ENCODE measurements at regions not wholly inside any gene's neighbourhood (a gene's known extent, or its start where the extent isn't known, plus 50 kb on each side); places are given as distances from the start of the nearest gene placed in this dataset.
A peak's percentile ranks its signal among the peaks of the same experiment; 100 is the strongest.

- FAIRE-seq (no peak), DNase-seq (ENCODE audit: insufficient read length, low spot score) (no peak)
Observed at GRCh38 chr3:140809316-140809715, 131.5 kb downstream of the TRIM42 start.

DNA sequence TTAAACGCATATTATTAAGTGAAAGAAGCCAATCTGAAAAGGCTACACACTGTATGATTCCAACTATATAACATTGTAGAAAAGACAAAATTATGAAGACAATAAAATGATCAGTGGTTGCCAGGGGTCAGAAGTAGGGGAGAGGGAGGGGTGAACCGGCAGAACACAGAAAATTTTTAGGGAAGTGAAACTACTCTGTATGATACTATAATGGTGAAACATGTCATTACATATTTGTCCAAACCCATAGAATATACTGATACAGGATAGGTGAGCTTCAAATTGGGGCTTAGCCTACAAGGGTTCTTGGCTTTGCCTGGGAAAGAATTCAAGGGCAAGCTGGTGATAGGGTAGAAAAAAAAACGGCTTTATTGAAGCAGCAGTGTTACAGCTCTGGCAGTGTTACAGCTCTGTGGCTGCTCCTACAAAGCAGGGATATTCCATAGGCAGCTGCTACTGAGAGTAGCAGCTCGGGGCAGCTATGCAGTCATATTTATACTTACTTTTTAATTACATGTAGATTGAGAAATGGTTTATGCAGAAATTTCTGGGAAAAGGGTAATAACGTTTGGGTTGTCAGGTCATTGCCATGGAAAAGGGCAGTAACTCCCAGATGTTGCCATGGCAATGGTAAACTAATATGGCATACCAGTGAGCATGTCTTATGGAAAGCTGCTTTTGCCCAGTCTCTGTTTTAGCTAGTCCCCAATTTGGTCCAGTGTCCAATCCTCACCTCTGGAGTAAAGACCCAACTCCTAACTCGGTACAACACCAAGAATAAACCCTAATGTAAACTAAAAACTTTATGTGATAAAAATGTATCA, 125.1 kb upstream of the SLC25A36 start:
- DNase-seq (ENCODE audit: insufficient read length, low spot score): peak; percentile 6
- peak; percentile 84 for FAIRE-seq

DNA sequence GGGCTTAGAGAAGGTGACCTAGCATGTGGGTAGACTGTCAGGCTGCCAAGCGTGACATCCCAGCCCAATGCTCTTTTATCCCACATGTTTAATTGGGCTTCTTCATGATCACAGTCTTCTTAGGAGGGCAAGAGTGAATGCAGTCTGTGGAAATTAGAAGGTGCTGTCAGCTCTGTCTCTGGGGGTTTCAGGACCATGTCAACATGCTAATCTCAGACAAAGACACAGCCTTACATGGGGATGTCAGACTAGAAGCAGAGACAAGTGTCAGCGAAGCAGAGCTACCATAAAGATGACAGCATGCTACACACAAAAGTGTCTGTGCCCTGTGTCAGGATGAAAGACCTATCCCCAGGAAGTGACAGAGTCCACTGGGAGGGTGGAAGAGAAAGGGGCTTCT, 120.1 kb upstream of the SLC25A36 start:
- FAIRE-seq (no peak), DNase-seq (ENCODE audit: insufficient read length, low spot score) (no peak)

DNA sequence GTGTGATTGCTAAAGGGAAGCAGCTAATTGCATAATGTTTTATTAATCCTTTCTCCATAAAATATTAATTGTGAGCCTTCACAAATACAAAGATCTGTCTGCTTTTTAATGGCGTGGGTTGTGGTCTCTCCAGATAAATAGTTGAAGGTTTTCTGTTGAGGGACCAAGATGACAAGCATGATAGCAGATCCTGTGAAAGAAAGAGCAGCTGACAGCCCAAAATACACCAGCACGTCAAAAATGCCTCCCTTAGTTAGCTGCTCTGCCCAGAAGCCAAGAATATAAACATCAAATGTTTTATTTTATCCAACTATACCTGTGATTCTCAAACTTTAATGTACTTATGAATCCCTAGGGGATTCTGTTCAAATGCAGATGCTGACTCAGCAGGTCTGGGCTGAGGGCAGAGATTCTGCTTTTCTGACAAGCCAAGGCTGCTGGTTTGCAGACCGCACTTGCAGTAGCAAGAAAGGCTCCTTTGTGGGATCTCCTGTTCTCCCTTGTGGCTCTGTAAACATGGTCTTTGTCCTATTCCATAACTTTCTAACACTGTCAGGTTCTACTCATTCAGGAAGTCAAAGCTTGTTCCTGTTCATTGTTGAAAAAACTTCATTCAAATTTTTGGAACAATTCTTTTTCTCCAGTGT, 119.1 kb upstream of the SLC25A36 start:
- FAIRE-seq (no peak), DNase-seq (ENCODE audit: insufficient read length, low spot score) (no peak)

- FAIRE-seq: no peak
- DNase-seq (ENCODE audit: insufficient read length, low spot score): no peak
Observed at GRCh38 chr3:140823106-140823505, 118.5 kb upstream of the SLC25A36 start.

DNA sequence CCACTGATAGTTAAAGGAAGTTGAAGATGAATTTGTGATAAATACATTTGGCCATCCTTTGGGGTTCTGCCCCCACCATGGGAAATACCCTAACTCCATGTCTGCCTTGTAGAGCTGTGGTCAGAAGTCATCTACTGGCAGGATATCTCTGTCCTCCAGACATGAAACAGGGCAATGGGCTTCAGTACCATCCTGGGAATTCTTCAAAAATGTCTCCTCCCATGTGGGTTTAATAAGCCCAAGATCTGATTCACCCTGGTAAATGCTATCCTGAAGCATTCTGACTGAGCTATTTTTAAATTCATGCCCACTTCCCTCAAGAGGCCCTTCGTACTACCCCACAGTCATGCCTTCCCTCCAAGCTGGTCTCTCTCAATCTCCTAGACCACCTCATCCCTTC, 113.7 kb upstream of the SLC25A36 start:
- FAIRE-seq (no peak), DNase-seq (ENCODE audit: insufficient read length, low spot score) (no peak)

GRCh38 chr3:140828585-140828984, 113.1 kb upstream of the SLC25A36 start:
- FAIRE-seq: no peak

GRCh38 chr3:140829796-140830195, 111.8 kb upstream of the SLC25A36 start:
- FAIRE-seq (no peak), DNase-seq (ENCODE audit: insufficient read length, low spot score) (no peak)

More at GRCh38 chr3:140828585-140828984, 113.1 kb upstream of the SLC25A36 start:
- no peak for DNase-seq (ENCODE audit: insufficient read length, low spot score)

- no peak for FAIRE-seq
- DNase-seq (ENCODE audit: insufficient read length, low spot score): no peak
Observed at GRCh38 chr3:140830391-140830790, 111.2 kb upstream of the SLC25A36 start.

DNA sequence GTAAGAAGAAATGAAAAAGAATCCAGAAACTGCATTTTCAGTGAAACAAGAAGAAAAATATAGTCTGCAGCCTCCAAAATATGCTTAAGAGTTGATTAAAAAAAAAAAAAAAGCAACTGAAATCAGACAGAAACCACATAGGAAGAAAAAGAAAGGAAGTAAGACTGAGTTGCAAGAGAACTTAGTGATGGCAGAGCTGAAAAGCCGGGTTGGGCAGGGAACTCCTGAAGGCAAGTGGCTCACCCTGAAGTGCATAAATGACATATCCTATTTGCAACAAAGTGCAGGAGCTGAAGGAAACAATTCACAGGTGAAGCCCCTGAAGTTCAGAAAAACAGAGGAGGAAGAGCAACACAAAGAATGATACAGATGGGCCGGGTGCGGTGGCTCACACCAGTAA, 108.8 kb upstream of the SLC25A36 start:
- DNase-seq (ENCODE audit: insufficient read length, low spot score) (peak; percentile 12), FAIRE-seq (peak; percentile 78)

GRCh38 chr3:140834266-140835037, 107.2 kb upstream of the SLC25A36 start:
- DNase-seq (ENCODE audit: insufficient read length, low spot score) (no peak), FAIRE-seq (no peak)

DNA sequence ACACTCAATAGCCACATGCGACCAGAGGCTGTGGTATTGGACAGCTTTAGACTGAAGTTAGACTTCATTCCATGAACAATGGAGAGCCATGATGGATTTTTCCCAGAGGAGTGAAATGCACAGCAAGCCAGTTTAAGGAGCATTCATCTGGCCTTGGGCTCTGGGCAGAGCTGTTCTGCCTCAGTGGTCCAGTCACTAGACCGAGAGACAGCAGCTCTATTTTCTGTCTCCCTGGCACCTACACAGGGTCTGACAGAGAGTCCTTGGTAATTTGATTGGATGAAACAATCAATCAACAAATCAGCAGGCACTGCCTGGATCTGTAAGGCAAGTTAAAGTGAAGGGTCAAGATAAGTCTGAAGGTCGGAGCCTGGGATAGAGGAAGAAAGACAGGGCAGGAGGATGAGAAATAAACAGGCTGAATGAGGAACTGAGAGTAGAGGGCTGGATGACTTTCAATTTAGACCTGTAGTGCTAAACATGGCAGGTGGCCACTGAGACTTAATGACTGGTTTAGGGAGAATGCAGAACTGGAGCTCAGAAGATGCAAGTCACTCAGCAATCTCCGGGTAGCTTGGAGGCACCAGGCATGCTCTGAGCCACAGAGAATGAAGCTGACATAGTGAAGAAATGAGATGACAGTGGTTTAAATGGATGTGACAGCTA, 98.5 kb upstream of the SLC25A36 start:
- FAIRE-seq (peak; percentile 94), DNase-seq (ENCODE audit: insufficient read length, low spot score) (peak; percentile 43)

DNA sequence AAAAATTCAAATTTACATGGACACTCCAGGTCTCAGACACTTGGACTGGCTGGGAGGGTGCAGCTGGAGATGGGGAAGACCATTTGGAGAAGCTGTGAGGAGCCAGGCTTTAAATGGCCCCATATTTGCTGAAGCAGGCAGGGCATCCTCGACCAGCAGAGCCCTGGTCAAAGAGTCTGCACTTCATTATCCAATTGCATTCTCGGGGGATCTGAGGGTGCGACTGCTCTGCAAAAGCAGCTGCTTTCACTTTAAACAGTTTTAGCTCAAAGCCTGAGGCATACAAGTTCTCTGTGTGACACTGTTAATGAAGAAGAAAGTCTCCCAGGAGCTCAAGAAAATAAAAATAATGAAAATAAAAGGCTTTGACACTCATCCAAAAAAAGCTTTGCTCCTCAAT, 98.0 kb upstream of the SLC25A36 start:
- FAIRE-seq (no peak), DNase-seq (ENCODE audit: insufficient read length, low spot score) (no peak)

DNA sequence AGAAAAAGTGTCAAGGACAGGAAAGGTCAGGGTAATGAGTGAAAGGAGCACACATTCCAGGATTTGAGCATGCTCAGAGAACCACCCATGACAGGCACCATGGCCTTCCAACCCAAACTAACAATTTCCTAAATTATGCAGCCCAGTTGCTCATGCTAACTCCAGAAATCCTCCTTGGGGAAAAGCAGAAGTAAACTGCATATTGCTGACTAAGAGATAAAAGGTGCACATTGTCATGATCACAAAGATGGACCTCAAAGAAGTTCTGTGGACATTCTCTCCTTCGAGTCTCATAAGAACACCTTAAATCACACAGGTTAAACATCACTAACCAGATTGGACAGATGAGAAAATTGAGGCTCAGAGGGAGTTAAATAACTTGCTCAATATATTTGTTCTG, 97.6 kb upstream of the SLC25A36 start:
- DNase-seq (ENCODE audit: insufficient read length, low spot score) (no peak), FAIRE-seq (peak; percentile 84)

GRCh38 chr3:140845882-140846281, 95.8 kb upstream of the SLC25A36 start:
- peak; percentile 94 for FAIRE-seq
- DNase-seq (ENCODE audit: insufficient read length, low spot score): no peak

DNA sequence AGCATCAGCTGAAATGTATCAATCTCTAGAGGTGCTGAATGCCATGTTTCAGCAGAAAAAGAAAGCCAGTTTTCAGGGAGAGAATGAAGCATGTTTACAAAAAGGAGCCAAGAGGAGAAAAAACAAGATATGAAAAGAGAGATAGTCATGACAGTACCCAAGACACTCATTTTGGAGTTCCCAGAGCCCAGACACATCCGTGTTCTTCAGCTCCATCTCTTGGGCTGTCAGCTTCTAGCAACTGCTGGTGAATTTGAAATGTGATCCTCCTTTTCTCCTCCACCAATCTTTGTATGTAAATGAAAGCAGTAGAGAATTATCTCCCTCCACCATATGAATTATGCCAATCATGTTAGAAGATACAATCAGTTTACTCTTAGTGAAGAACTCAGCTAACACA, 93.0 kb upstream of the SLC25A36 start:
- FAIRE-seq: no peak

GRCh38 chr3:140850210-140850955, 91.3 kb upstream of the SLC25A36 start:
- FAIRE-seq (no peak), DNase-seq (ENCODE audit: insufficient read length, low spot score) (no peak)

More for the DNA sequence above, 93.0 kb upstream of the SLC25A36 start:
- no peak for DNase-seq (ENCODE audit: insufficient read length, low spot score)

- DNase-seq (ENCODE audit: insufficient read length, low spot score): no peak
Observed at GRCh38 chr3:140854961-140855360, 86.7 kb upstream of the SLC25A36 start.

DNA sequence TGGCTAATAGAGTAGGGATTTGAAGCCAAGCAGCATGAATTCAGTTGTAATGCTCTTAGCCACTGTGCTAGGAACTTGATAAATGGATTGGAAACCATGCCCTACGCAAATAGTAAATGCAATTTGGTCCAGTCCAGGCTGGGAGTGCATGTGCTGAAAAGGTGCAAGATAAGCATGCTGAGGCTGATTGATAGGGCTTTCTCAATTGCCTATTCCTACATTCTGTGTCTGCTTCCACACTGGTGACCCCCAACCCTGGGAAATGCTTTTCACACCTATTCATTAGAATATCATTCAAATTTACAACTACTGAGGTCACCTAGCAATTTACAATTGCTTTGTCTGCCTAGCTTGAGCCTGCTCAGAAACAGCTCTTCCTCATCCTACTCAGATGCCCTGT, 84.7 kb upstream of the SLC25A36 start:
- no peak for DNase-seq (ENCODE audit: insufficient read length, low spot score)
- FAIRE-seq: no peak

More at GRCh38 chr3:140854961-140855360, 86.7 kb upstream of the SLC25A36 start:
- FAIRE-seq: no peak

GRCh38 chr3:140857993-140858392, 83.6 kb upstream of the SLC25A36 start:
- no peak for DNase-seq (ENCODE audit: insufficient read length, low spot score)
- no peak for FAIRE-seq
